HG03469 (cell line): ENCODE measurements at regions not wholly inside any gene's neighbourhood (a gene's known extent, or its start where the extent isn't known, plus 50 kb on each side); places are given as distances from the start of the nearest gene placed in this dataset.
A peak's percentile ranks its signal among the peaks of the same experiment; 100 is the strongest.
"Not testable (repeated sequence)": the region's sequence is repeated elsewhere in the genome, so short reads cannot be mapped to it uniquely, and the experiment has no call there.

ENCODE experiments used
- ATAC-seq: cut with Tn5 transposase; IDR thresholded peaks from one replicate; pipeline ENCODE4 v1.9.1; 2021; ENCODE audit warnings: mild to moderate bottlenecking, moderate library complexity, moderate number of reproducible peaks; ENCODE audit not compliant: unreplicated experiment

GRCh38 chrY:18599606-18600005 lies 53.1 kb downstream of the HSFY1 start:
- ATAC-seq = not testable (repeated sequence)

GRCh38 chrY:18601287-18601686 lies 54.8 kb downstream of the HSFY1 start:
- ATAC-seq = peak; percentile 86

GRCh38 chrY:18606251-18606650 lies 59.7 kb downstream of the HSFY1 start:
- ATAC-seq = not testable (repeated sequence)

DNA sequence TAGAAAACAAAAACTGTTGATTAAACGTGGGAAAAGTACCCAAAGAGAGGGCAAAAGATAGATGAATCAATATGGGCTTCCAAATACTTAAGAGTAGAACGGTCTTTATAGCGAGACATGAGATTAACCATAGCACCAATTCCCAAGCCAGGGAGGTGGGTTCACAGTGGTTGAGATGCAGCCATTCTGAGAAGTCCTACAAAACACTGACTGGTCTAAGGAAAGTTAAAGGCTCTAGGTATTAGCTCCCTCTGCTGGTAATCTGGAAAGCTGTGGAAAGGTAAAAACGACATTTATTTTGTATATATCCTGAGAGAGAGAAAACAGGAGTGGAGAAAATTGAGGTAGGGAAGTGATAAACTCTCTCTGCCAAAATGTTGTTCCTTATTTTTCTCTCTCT lies 61.7 kb downstream of the HSFY1 start:
- not testable (repeated sequence) for ATAC-seq

DNA sequence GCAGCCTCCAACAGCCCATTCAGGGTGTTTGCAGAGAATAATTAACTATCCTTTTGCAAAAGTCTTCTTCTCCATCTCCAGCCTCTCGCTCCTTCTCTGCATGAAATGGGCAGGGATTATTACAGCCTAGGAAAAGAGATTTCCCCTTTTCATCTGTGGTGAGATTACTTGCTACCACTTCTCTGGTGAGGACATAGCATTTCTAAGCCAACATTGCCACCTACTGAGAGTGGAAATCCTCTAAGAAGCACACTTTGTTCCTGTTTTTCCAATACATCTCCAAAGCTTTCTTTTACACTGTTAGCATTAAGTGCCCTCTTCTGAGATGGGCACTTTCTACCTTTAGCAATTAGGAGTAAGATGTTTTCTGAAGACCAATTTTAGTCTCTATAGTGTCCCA lies 69.3 kb downstream of the HSFY1 start:
- not testable (repeated sequence) for ATAC-seq

DNA sequence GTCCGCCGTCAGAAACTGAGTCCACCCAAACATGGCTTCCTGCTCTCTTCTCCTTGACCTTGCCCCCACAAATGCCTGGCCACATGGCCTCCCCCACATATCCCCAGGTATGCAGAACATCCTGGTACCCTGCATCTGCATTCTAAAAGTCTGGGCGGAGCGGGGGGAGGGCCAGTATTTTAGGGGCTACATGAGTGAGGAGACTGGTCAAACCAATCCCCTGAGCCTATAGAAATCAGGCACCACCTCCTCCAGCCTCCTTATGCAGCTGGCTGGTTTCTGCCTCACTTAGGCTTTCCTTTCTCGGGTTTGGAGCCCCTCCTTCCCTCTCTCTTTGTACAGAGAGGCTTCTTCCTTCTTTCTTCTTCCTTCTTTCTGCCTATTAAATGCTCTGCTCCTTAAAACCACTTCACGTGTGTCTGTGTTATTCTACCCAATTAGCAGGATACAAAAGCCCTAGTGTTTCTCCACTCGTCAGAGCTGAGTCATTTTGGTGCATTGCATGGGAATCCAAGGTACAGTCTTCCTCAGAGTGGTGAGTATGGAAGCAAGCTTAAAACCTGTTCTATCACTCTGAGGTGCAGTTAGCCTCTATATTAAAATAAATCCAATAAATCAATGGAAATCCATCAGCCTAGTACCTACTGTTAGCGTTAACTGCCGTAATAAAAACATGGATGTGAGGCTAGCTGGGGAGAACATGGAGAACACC lies 83.4 kb downstream of the HSFY1 start:
- not testable (repeated sequence) for ATAC-seq

DNA sequence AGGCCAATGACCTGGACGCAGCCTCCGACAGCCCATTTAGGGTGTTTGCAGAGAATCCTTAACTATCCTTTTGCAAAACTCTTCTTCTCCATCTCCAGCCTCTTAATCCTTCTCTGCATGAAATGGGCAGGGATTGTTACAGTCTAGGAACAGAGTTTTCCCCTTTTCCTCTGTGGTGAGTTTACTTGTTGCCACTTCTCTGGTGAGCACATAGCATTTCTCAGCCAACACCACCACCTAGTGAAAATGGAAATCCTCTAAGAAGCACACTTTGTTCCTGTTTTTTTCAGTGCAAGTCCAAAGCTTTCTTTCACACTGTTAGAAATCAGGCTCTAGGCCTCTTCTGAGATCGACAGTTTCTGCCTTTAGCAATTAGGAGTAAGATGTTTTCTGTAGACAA lies 84.1 kb downstream of the HSFY1 start:
- not testable (repeated sequence) for ATAC-seq

DNA sequence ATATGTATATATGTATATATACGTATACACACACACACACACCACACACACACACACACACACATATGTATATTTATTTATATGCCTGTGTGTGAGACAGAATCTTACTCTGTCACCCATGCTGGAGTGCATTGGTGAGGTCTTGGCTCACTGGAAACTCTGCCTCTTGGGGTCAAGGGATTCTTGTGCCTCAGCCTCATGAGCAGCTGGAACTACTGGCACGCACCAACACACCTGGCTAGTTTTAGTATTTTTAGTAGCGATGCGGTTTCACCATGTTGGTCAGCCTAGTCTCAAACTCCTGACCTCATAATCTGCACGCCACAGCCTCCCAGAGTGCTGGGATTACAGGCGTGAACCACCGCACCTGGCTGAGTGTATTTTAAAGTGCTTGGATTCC lies 85.1 kb downstream of the HSFY1 start:
- ATAC-seq = not testable (repeated sequence)

- ATAC-seq = no peak
Observed at GRCh38 chrY:18650746-18651145, 104.2 kb downstream of the HSFY1 start.

DNA sequence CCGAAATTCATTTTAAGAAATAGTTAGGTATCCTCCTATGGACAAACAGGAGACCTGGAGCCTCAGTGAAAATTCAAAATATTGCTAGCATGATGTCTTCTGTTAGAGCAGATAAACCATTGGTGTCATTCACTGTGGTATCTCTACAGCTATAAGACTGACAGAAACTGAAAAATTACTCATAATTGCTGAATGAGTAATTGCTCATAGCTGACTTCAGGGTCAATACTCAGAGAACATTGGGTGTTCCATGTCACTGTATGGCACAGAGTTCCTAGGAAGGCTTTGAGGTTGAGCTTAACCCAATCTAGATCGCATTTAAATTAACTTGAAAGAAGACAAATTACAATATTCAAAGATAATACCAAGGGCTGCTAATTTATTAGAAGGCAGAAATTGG lies 109.0 kb downstream of the HSFY2 start:
- peak; percentile 96 for ATAC-seq

- ATAC-seq = no peak
Observed at GRCh38 chrY:18669790-18670189, 103.7 kb downstream of the HSFY2 start.

- ATAC-seq = no peak
Observed at GRCh38 chrY:18671970-18672369, 101.6 kb downstream of the HSFY2 start.

DNA sequence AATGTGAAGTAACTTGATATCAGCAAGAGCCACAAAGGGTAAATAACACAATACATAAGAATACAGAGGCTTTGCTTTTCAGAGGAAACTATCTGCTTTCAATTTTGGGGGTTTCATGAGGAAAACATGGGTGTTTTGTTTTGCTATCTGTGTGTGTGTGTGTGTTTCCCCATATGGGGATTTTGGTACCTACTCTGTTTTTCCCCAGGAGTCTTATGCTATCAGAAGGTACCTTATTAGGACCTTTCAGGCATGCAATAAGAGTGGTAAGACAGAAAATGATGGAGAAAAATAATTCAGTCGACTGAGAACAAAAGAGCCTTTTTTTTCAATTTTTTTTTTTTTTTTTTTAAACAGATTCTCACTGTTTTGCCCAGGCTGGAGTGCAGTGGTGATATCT lies 87.5 kb downstream of the HSFY2 start:
- not testable (repeated sequence) for ATAC-seq

DNA sequence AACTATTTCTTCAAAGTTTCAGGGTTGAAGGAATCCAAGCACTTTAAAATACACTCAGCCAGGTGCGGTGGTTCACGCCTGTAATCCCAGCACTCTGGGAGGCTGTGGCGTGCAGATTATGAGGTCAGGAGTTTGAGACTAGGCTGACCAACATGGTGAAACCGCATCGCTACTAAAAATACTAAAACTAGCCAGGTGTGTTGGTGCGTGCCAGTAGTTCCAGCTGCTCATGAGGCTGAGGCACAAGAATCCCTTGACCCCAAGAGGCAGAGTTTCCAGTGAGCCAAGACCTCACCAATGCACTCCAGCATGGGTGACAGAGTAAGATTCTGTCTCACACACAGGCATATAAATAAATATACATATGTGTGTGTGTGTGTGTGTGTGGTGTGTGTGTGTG lies 85.2 kb downstream of the HSFY2 start:
- not testable (repeated sequence) for ATAC-seq

DNA sequence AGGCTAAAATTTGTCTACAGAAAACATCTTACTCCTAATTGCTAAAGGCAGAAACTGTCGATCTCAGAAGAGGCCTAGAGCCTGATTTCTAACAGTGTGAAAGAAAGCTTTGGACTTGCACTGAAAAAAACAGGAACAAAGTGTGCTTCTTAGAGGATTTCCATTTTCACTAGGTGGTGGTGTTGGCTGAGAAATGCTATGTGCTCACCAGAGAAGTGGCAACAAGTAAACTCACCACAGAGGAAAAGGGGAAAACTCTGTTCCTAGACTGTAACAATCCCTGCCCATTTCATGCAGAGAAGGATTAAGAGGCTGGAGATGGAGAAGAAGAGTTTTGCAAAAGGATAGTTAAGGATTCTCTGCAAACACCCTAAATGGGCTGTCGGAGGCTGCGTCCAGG lies 84.1 kb downstream of the HSFY2 start:
- ATAC-seq = not testable (repeated sequence)

DNA sequence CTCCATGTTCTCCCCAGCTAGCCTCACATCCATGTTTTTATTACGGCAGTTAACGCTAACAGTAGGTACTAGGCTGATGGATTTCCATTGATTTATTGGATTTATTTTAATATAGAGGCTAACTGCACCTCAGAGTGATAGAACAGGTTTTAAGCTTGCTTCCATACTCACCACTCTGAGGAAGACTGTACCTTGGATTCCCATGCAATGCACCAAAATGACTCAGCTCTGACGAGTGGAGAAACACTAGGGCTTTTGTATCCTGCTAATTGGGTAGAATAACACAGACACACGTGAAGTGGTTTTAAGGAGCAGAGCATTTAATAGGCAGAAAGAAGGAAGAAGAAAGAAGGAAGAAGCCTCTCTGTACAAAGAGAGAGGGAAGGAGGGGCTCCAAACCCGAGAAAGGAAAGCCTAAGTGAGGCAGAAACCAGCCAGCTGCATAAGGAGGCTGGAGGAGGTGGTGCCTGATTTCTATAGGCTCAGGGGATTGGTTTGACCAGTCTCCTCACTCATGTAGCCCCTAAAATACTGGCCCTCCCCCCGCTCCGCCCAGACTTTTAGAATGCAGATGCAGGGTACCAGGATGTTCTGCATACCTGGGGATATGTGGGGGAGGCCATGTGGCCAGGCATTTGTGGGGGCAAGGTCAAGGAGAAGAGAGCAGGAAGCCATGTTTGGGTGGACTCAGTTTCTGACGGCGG lies 83.5 kb downstream of the HSFY2 start:
- ATAC-seq = not testable (repeated sequence)

DNA sequence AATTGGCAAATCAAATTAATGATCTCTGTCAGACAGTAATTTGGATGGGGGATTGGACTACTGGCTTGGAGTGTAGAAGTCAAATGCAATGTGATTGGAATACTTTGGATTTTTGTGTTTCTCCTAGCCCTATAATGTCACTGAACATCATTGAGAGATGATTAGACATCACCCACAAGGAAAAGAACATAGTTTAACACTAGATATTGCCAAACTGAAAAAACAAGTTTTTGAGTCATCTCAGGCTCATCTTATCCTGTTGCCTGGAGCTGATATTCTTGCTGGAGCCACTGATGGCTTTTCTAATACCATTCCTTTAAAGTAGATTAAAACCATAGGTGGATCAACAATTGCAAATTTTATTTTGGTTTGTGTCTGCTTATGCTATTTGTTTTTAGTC lies 76.7 kb downstream of the HSFY2 start:
- ATAC-seq = not testable (repeated sequence)

DNA sequence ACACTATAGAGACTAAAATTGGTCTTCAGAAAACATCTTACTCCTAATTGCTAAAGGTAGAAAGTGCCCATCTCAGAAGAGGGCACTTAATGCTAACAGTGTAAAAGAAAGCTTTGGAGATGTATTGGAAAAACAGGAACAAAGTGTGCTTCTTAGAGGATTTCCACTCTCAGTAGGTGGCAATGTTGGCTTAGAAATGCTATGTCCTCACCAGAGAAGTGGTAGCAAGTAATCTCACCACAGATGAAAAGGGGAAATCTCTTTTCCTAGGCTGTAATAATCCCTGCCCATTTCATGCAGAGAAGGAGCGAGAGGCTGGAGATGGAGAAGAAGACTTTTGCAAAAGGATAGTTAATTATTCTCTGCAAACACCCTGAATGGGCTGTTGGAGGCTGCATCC lies 69.3 kb downstream of the HSFY2 start:
- ATAC-seq = not testable (repeated sequence)

GRCh38 chrY:18711785-18712184 lies 61.8 kb downstream of the HSFY2 start:
- not testable (repeated sequence) for ATAC-seq

GRCh38 chrY:18713760-18714159 lies 59.8 kb downstream of the HSFY2 start:
- not testable (repeated sequence) for ATAC-seq

GRCh38 chrY:18718714-18719113 lies 54.8 kb downstream of the HSFY2 start:
- peak; percentile 91 for ATAC-seq

- ATAC-seq = not testable (repeated sequence)
Observed at GRCh38 chrY:18720395-18720794, 53.1 kb downstream of the HSFY2 start.
